ENCODE measurements at regions not wholly inside any gene's neighbourhood (a gene's known extent, or its start where the extent isn't known, plus 50 kb on each side); places are given as distances from the start of the nearest gene placed in this dataset.

DNA sequence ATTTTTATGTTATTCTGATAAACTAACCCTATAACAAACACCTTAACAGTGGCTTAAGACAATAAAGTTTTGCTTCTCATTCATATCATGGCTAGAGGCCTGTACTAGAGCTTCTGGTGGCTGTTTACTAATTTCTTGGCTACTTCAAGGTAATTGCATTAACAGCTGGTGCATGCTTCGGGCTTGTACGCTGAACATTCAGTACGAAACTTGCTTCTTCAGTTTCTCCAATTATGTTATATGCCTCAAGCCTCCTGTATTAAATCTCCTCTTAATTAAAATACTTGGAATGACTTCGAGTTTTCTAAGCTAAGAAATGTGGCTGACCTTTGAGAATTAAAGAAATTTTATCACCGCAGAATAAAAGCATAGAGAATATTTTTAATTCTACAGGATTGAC, 138.9 kb upstream of the TRAM1L1 start:
- no peaks in the 10 kb centered on the region for H3K4me1 ChIP-seq (replicated peaks; ENCODE audit: insufficient read depth)
- no peaks in the 10 kb centered on the region for H3K27me3 ChIP-seq (ENCODE audit: insufficient read depth, low read depth)
- no peak overlapping the region for H3K27ac ChIP-seq
- no peaks in the 10 kb centered on the region for H3K36me3 ChIP-seq (ENCODE audit: low read depth)
- H3K79me2 ChIP-seq (ENCODE audit: low read depth) = no peaks in the 10 kb centered on the region
- H3K4me3 ChIP-seq = no peak overlapping the region
- BruUV-seq (replicated peaks) = no TSS peak
- H3K9me2 ChIP-seq (ENCODE audit: insufficient read depth) = no peaks in the 10 kb centered on the region
- ChIA-PET CTCF (no interaction called here), POLR2A (ENCODE audit: unreplicated experiment) (no interaction called here)
- DNase-seq = no peak
- H4K20me1 ChIP-seq (ENCODE audit: insufficient read depth) = no peaks in the 10 kb centered on the region
- no peak for TF ChIP-seq EZH2 (IDR thresholded peaks at IDR 0.05; ENCODE audit: low read depth)
- TF ChIP-seq, protein P1, sequence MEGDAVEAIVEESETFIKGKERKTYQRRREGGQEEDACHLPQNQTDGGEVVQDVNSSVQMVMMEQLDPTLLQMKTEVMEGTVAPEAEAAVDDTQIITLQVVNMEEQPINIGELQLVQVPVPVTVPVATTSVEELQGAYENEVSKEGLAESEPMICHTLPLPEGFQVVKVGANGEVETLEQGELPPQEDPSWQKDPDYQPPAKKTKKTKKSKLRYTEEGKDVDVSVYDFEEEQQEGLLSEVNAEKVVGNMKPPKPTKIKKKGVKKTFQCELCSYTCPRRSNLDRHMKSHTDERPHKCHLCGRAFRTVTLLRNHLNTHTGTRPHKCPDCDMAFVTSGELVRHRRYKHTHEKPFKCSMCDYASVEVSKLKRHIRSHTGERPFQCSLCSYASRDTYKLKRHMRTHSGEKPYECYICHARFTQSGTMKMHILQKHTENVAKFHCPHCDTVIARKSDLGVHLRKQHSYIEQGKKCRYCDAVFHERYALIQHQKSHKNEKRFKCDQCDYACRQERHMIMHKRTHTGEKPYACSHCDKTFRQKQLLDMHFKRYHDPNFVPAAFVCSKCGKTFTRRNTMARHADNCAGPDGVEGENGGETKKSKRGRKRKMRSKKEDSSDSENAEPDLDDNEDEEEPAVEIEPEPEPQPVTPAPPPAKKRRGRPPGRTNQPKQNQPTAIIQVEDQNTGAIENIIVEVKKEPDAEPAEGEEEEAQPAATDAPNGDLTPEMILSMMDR (conservative IDR thresholded peaks at IDR 0.05) = no peak
- H3K4me2 ChIP-seq = no peak overlapping the region
- H3K9me3 ChIP-seq (ENCODE audit: insufficient read depth, low read depth) = no peaks in the 10 kb centered on the region
- intact Hi-C loops (cut with micrococcal nuclease; ENCODE audit: unreplicated experiment) = no loop called here
- H2AFZ ChIP-seq = no peak overlapping the region
- no peaks in the 10 kb centered on the region for H3F3A ChIP-seq (ENCODE audit: insufficient read depth, low read depth)

DNA sequence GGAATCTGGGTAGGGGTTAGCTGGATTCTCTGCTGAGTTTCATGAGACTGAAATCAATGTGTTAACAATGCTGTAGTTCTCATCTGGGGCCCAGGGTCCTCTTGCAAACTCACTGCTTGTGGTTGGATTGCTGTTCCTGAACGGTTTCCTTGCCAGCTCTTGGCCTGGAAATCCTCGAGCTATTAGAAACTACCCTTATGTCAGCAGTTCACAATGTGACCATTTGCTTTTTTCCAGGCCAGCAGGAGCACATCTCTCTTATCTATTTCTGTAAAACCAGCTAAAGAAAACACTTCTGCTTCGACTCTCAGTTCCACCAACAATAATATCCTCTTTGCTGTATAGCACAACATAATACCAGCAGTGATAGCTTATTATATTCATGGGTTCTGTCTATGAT, 140.1 kb upstream of the TRAM1L1 start:
- H3K4me2 ChIP-seq = no peak overlapping the region
- no peak overlapping the region for H3K27ac ChIP-seq
- no TSS peak for BruUV-seq (replicated peaks)
- no peaks in the 10 kb centered on the region for H3K79me2 ChIP-seq (ENCODE audit: low read depth)
- ChIA-PET POLR2A (ENCODE audit: unreplicated experiment) (no interaction called here), CTCF (no interaction called here)
- intact Hi-C loops (cut with micrococcal nuclease; ENCODE audit: unreplicated experiment) = no loop called here
- no peaks in the 10 kb centered on the region for H3K27me3 ChIP-seq (ENCODE audit: insufficient read depth, low read depth)
- DNase-seq = no peak
- no peak overlapping the region for H3K4me3 ChIP-seq
- H3F3A ChIP-seq (ENCODE audit: insufficient read depth, low read depth) = no peaks in the 10 kb centered on the region
- no peaks in the 10 kb centered on the region for H3K36me3 ChIP-seq (ENCODE audit: low read depth)
- H3K4me1 ChIP-seq (replicated peaks; ENCODE audit: insufficient read depth) = no peaks in the 10 kb centered on the region
- no peaks in the 10 kb centered on the region for H3K9me2 ChIP-seq (ENCODE audit: insufficient read depth)
- H3K9me3 ChIP-seq (ENCODE audit: insufficient read depth, low read depth) = no peaks in the 10 kb centered on the region
- H4K20me1 ChIP-seq (ENCODE audit: insufficient read depth) = no peaks in the 10 kb centered on the region
- TF ChIP-seq EZH2 (IDR thresholded peaks at IDR 0.05; ENCODE audit: low read depth) = no peak
- TF ChIP-seq, protein P1 (conservative IDR thresholded peaks at IDR 0.05) = no peak
- no peak overlapping the region for H2AFZ ChIP-seq

GRCh38 chr4:117227925-117228324, 142.5 kb upstream of the TRAM1L1 start:
- no peak for DNase-seq
- BruUV-seq (replicated peaks) = no TSS peak
- H3K9me3 ChIP-seq (ENCODE audit: insufficient read depth, low read depth) = no peaks in the 10 kb centered on the region
- H3K79me2 ChIP-seq (ENCODE audit: low read depth) = no peaks in the 10 kb centered on the region
- ChIA-PET POLR2A (ENCODE audit: unreplicated experiment) (interaction anchor here (0.6 kb wide), 1 partner anchor 991 kb away, joined by 6 read pairs; no protein-coding TSS in a partner anchor), CTCF (no interaction called here)
- no peaks in the 10 kb centered on the region for H3K4me1 ChIP-seq (replicated peaks; ENCODE audit: insufficient read depth)
- H3K36me3 ChIP-seq (ENCODE audit: low read depth) = no peaks in the 10 kb centered on the region
- intact Hi-C loops (cut with micrococcal nuclease; ENCODE audit: unreplicated experiment) = no loop called here
- H3K27me3 ChIP-seq (ENCODE audit: insufficient read depth, low read depth) = no peaks in the 10 kb centered on the region
- no peak overlapping the region for H2AFZ ChIP-seq
- no peak overlapping the region for H3K4me2 ChIP-seq
- H3F3A ChIP-seq (ENCODE audit: insufficient read depth, low read depth) = no peaks in the 10 kb centered on the region
- H3K27ac ChIP-seq = no peak overlapping the region
- no peaks in the 10 kb centered on the region for H4K20me1 ChIP-seq (ENCODE audit: insufficient read depth)
- no peaks in the 10 kb centered on the region for H3K9me2 ChIP-seq (ENCODE audit: insufficient read depth)
- no peak overlapping the region for H3K4me3 ChIP-seq
- TF ChIP-seq EZH2 (IDR thresholded peaks at IDR 0.05; ENCODE audit: low read depth) = no peak
- TF ChIP-seq, protein P1 (conservative IDR thresholded peaks at IDR 0.05) = no peak

Measured in PC-9 (cell line).